Liver (tissue), 3 donors: ENCODE measurements at regions not wholly inside any gene's neighbourhood (a gene's known extent, or its start where the extent isn't known, plus 50 kb on each side); places are given as distances from the start of the nearest gene placed in this dataset.

Experiments used
- FOXA1 ChIP-seq: IDR thresholded peaks from 2 replicates; pipeline ENCODE4 v1.6.1; 2016; ENCODE audit warnings: antibody characterized with exemption
- GABPA ChIP-seq, 2 donors: IDR thresholded peaks in 1 of 2; conservative IDR thresholded peaks in 1 of 2; 2 replicates each; pipeline ENCODE4 v1.6.1; 2016; ENCODE audit warnings: antibody characterized with exemption in 2 of 2, mild to moderate bottlenecking in 1 of 2, moderate library complexity in 1 of 2
- HNF4A ChIP-seq, 2 donors: conservative IDR thresholded peaks; 2 replicates each; pipeline ENCODE4 v1.6.1; 2016; ENCODE audit warnings: antibody characterized with exemption in 2 of 2, mild to moderate bottlenecking in 2 of 2
- JUND ChIP-seq, 2 donors: IDR thresholded peaks; 2 replicates each; pipeline ENCODE4 v1.6.1; 2016; ENCODE audit warnings: antibody characterized with exemption in 2 of 2
- RAD21 ChIP-seq, 2 donors: IDR thresholded peaks; 2 replicates each; pipeline ENCODE4 v1.6.1; 2016; ENCODE audit warnings: antibody characterized with exemption in 2 of 2, mild to moderate bottlenecking in 2 of 2
- RXRA ChIP-seq, 2 donors: IDR thresholded peaks; 2 replicates each; pipeline ENCODE4 v1.6.1; 2017 to 2018; ENCODE audit warnings: antibody characterized with exemption in 2 of 2, mild to moderate bottlenecking in 1 of 2
- SP1 ChIP-seq: IDR thresholded peaks from 2 replicates; pipeline ENCODE4 v1.6.1; 2018; ENCODE audit warnings: antibody characterized with exemption, mild to moderate bottlenecking
- TAF1 ChIP-seq: conservative IDR thresholded peaks from 2 replicates; pipeline ENCODE4 v1.6.1; 2016; ENCODE audit warnings: antibody characterized with exemption, mild to moderate bottlenecking
- YY1 ChIP-seq: IDR thresholded peaks from 2 replicates; pipeline ENCODE4 v1.6.1; 2016; ENCODE audit warnings: antibody characterized with exemption, mild to moderate bottlenecking
- TF ChIP-seq, protein P1 (sequence below): fragments of 150-350 bp; IDR thresholded peaks from 2 replicates; pipeline ENCODE4 v1.5.1; 2017; ENCODE audit warnings: improper control_type of control experiment, low read depth, low read length; ENCODE audit not compliant: missing input control
- TF ChIP-seq, protein P2 (sequence below): IDR thresholded peaks from 2 replicates; pipeline ENCODE4 v1.6.1; 2016; ENCODE audit warnings: antibody characterized with exemption
- TF ChIP-seq, protein P3 (sequence below): IDR thresholded peaks from 2 replicates; pipeline ENCODE4 v1.6.1; 2016; ENCODE audit warnings: antibody characterized with exemption, mild to moderate bottlenecking
- TF ChIP-seq, protein P4 (sequence below): IDR thresholded peaks from 2 replicates; pipeline ENCODE4 v1.6.1; 2016; ENCODE audit warnings: antibody characterized with exemption
- TF ChIP-seq, protein P5 (sequence below): IDR thresholded peaks from 2 replicates; pipeline ENCODE4 v1.6.1; 2016; ENCODE audit warnings: antibody characterized with exemption
- donor health status: healthy.
- donor health status: healthy.

DNA sequence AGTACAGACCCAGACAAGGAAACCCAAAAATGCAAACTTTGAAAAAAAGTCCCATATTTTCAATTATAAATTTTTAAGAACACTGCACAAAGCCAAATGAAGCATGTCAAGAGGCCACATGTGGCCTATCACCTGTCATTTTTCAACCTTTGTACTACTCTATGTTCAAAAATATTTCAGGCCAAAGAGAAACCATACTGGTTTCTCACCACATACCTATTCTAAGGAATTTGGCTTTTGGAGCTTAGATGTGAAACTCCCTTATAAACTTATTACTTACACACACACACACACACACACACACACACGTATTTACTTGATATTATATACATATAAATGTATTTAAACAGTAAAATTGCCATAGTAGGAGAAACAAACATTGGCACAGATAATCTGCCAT lies 338.7 kb downstream of the TXNL1 start:
- TF ChIP-seq, protein P1, sequence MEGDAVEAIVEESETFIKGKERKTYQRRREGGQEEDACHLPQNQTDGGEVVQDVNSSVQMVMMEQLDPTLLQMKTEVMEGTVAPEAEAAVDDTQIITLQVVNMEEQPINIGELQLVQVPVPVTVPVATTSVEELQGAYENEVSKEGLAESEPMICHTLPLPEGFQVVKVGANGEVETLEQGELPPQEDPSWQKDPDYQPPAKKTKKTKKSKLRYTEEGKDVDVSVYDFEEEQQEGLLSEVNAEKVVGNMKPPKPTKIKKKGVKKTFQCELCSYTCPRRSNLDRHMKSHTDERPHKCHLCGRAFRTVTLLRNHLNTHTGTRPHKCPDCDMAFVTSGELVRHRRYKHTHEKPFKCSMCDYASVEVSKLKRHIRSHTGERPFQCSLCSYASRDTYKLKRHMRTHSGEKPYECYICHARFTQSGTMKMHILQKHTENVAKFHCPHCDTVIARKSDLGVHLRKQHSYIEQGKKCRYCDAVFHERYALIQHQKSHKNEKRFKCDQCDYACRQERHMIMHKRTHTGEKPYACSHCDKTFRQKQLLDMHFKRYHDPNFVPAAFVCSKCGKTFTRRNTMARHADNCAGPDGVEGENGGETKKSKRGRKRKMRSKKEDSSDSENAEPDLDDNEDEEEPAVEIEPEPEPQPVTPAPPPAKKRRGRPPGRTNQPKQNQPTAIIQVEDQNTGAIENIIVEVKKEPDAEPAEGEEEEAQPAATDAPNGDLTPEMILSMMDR: no peak
- TF ChIP-seq, protein P2, sequence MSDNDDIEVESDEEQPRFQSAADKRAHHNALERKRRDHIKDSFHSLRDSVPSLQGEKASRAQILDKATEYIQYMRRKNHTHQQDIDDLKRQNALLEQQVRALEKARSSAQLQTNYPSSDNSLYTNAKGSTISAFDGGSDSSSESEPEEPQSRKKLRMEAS: no peak
- TF ChIP-seq FOXA1: no peak
- TF ChIP-seq GABPA (IDR thresholded peaks at IDR 0.05 in 1 of 2, conservative IDR thresholded peaks at IDR 0.05 in 1 of 2): no peak
- no peak for TF ChIP-seq RAD21 (IDR thresholded peaks at IDR 0.05)
- no peak for TF ChIP-seq JUND (IDR thresholded peaks at IDR 0.05)
- no peak for TF ChIP-seq HNF4A (conservative IDR thresholded peaks at IDR 0.05)
- no peak for TF ChIP-seq SP1
- TF ChIP-seq, protein P3, sequence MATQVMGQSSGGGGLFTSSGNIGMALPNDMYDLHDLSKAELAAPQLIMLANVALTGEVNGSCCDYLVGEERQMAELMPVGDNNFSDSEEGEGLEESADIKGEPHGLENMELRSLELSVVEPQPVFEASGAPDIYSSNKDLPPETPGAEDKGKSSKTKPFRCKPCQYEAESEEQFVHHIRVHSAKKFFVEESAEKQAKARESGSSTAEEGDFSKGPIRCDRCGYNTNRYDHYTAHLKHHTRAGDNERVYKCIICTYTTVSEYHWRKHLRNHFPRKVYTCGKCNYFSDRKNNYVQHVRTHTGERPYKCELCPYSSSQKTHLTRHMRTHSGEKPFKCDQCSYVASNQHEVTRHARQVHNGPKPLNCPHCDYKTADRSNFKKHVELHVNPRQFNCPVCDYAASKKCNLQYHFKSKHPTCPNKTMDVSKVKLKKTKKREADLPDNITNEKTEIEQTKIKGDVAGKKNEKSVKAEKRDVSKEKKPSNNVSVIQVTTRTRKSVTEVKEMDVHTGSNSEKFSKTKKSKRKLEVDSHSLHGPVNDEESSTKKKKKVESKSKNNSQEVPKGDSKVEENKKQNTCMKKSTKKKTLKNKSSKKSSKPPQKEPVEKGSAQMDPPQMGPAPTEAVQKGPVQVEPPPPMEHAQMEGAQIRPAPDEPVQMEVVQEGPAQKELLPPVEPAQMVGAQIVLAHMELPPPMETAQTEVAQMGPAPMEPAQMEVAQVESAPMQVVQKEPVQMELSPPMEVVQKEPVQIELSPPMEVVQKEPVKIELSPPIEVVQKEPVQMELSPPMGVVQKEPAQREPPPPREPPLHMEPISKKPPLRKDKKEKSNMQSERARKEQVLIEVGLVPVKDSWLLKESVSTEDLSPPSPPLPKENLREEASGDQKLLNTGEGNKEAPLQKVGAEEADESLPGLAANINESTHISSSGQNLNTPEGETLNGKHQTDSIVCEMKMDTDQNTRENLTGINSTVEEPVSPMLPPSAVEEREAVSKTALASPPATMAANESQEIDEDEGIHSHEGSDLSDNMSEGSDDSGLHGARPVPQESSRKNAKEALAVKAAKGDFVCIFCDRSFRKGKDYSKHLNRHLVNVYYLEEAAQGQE: no peak
- no peak for TF ChIP-seq RXRA (IDR thresholded peaks at IDR 0.05)
- TF ChIP-seq YY1: no peak
- TF ChIP-seq TAF1: no peak
- TF ChIP-seq, protein P4, sequence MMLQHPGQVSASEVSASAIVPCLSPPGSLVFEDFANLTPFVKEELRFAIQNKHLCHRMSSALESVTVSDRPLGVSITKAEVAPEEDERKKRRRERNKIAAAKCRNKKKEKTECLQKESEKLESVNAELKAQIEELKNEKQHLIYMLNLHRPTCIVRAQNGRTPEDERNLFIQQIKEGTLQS: no peak
- TF ChIP-seq, protein P5, sequence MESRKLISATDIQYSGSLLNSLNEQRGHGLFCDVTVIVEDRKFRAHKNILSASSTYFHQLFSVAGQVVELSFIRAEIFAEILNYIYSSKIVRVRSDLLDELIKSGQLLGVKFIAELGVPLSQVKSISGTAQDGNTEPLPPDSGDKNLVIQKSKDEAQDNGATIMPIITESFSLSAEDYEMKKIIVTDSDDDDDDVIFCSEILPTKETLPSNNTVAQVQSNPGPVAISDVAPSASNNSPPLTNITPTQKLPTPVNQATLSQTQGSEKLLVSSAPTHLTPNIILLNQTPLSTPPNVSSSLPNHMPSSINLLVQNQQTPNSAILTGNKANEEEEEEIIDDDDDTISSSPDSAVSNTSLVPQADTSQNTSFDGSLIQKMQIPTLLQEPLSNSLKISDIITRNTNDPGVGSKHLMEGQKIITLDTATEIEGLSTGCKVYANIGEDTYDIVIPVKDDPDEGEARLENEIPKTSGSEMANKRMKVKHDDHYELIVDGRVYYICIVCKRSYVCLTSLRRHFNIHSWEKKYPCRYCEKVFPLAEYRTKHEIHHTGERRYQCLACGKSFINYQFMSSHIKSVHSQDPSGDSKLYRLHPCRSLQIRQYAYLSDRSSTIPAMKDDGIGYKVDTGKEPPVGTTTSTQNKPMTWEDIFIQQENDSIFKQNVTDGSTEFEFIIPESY: no peak
